ENCODE measurements at regions not wholly inside any gene's neighbourhood (a gene's known extent, or its start where the extent isn't known, plus 50 kb on each side); places are given as distances from the start of the nearest gene placed in this dataset.

- intact Hi-C loops (cut with DNase I; ENCODE audit: low total_unique reads): no loop called here
Observed at GRCh38 chr5:54912021-54912420, 73.4 kb downstream of the ESM1 start.

GRCh38 chr5:54909911-54910870 lies 75.2 kb downstream of the ESM1 start:
- Histone ChIP-seq H3K27me3 (no peaks in the 10 kb centered on the region), H3K9me3 (no peaks in the 10 kb centered on the region), H3K27ac (no peak overlapping the region), H3K4me3 (no peak overlapping the region), H3K4me1 (peaks cover 0 to 13% (median 7%) of the 10 kb centered on the region in 4 donors), H3K36me3 (no peaks in the 10 kb centered on the region)
- DNase-seq: no peak
- WGBS, 5 donors: 81 to 91% (median 86%) methylated on average over 4 of the region's 4 CpGs
- TF ChIP-seq EP300 (IDR thresholded peaks at IDR 0.05) (no peak), CTCF (IDR thresholded peaks at IDR 0.05) (no peak), POLR2AphosphoS5 (IDR thresholded peaks at IDR 0.05) (no peak), POLR2A (IDR thresholded peaks at IDR 0.05) (no peak)
- intact Hi-C loops (cut with DNase I; ENCODE audit: low total_unique reads): loop anchor here (10.0 kb wide), 1 partner anchor 235 kb away; no protein-coding TSS in a partner anchor

More at GRCh38 chr5:54912021-54912420, 73.4 kb downstream of the ESM1 start:
- Histone ChIP-seq H3K27me3 (no peaks in the 10 kb centered on the region), H3K9me3 (no peaks in the 10 kb centered on the region), H3K36me3 (no peaks in the 10 kb centered on the region), H3K27ac (no peak overlapping the region), H3K4me3 (no peak overlapping the region), H3K4me1 (peaks cover 0 to 14% (median 4%) of the 10 kb centered on the region in 4 donors)
- DNase-seq: no peak
- TF ChIP-seq POLR2A (IDR thresholded peaks at IDR 0.05): no peak
- TF ChIP-seq EP300 (IDR thresholded peaks at IDR 0.05): no peak
- no peak for TF ChIP-seq POLR2AphosphoS5 (IDR thresholded peaks at IDR 0.05)
- no peak for TF ChIP-seq CTCF (IDR thresholded peaks at IDR 0.05)
- WGBS, 5 donors: 83 to 97% (median 92%) methylated on average over 1 of the region's 1 CpG

GRCh38 chr5:54908774-54909525 lies 76.4 kb downstream of the ESM1 start:
- H3K36me3 ChIP-seq: no peaks in the 10 kb centered on the region
- H3K9me3 ChIP-seq: no peaks in the 10 kb centered on the region
- no peaks in the 10 kb centered on the region for H3K27me3 ChIP-seq
- no peak overlapping the region for H3K27ac ChIP-seq
- intact Hi-C loops (cut with DNase I; ENCODE audit: low total_unique reads): loop anchor here (10.0 kb wide), 1 partner anchor 236 kb away; no protein-coding TSS in a partner anchor
- H3K4me1 ChIP-seq: peaks cover 0 to 9% (median 6%) of the 10 kb centered on the region in 4 donors
- no peak for TF ChIP-seq POLR2A (IDR thresholded peaks at IDR 0.05)
- no peak for TF ChIP-seq CTCF (IDR thresholded peaks at IDR 0.05)
- no peak for TF ChIP-seq EP300 (IDR thresholded peaks at IDR 0.05)
- TF ChIP-seq POLR2AphosphoS5 (IDR thresholded peaks at IDR 0.05): no peak
- WGBS, 5 donors: 48 to 74% (median 55%) methylated on average over 2 of the region's 2 CpGs
- H3K4me3 ChIP-seq: no peak overlapping the region
- DNase-seq: no peak

- WGBS, 5 donors: 1 to 5% (median 3%) methylated on average over 3 of the region's 3 CpGs
- Histone ChIP-seq H3K27me3 (no peaks in the 10 kb centered on the region), H3K4me3 (no peak overlapping the region), H3K9me3 (no peaks in the 10 kb centered on the region), H3K4me1 (peaks cover 0 to 11% (median 9%) of the 10 kb centered on the region in 4 donors), H3K36me3 (no peaks in the 10 kb centered on the region), H3K27ac (no peak overlapping the region)
- intact Hi-C loops (cut with DNase I; ENCODE audit: low total_unique reads): loop anchor here (10.0 kb wide), 1 partner anchor 239 kb away; no protein-coding TSS in a partner anchor
- TF ChIP-seq POLR2A (IDR thresholded peaks at IDR 0.05) (no peak), CTCF (IDR thresholded peaks at IDR 0.05) (peak in 4 of 7 experiments; percentile 50 to 59 (median 54))
- DNase-seq: peak; percentile 85 to 86
Observed at GRCh38 chr5:54905942-54906537, 79.4 kb downstream of the ESM1 start.

Data from stomach (tissue), 8 donors.